Aorta (tissue), 5 donors: ENCODE measurements at regions not wholly inside any gene's neighbourhood (a gene's known extent, or its start where the extent isn't known, plus 50 kb on each side); places are given as distances from the start of the nearest gene placed in this dataset.
"Not testable (repeated sequence)": the region's sequence is repeated elsewhere in the genome, so short reads cannot be mapped to it uniquely, and the experiment has no call there.

Experiments used
- ATAC-seq: fragments of 200-7000 bp; cut with Tn5 transposase; one replicate; pipeline ENCODE4 v1.9.1; 2022; ENCODE audit warnings: moderate library complexity; ENCODE audit not compliant: low FRiP score
- DNase-seq, 2 donors: peaks; one replicate each; pipeline ENCODE4 v3.0.0-alpha.2; 2020
- H3K27ac ChIP-seq, 2 donors: one replicate each; pipeline ENCODE4 v1.5.1; 2013; ENCODE audit warnings: low read length in 2 of 2, mild to moderate bottlenecking in 2 of 2, moderate library complexity in 2 of 2, control low read depth in 1 of 2, inconsistent platforms in 1 of 2, low read depth in 1 of 2
- H3K27me3 ChIP-seq, 2 donors: one replicate each; pipeline ENCODE4 v1.6.1; 2013; ENCODE audit warnings: control low read depth in 1 of 2, low read length in 1 of 2, mild to moderate bottlenecking in 1 of 2, moderate library complexity in 1 of 2; ENCODE audit not compliant: insufficient read depth in 2 of 2, control insufficient read depth in 1 of 2
- H3K36me3 ChIP-seq, 2 donors: one replicate each; pipeline ENCODE4 v1.6.1; 2013; ENCODE audit warnings: control low read depth in 1 of 2, low read length in 1 of 2, mild to moderate bottlenecking in 1 of 2; ENCODE audit not compliant: insufficient read depth in 2 of 2, control insufficient read depth in 1 of 2
- H3K4me1 ChIP-seq, 2 donors: one replicate each; pipeline ENCODE4 v1.6.1; 2013; ENCODE audit warnings: low read length in 2 of 2, control low read depth in 1 of 2, mild to moderate bottlenecking in 1 of 2, moderate library complexity in 1 of 2; ENCODE audit not compliant: insufficient read depth in 2 of 2, control insufficient read depth in 1 of 2
- H3K4me3 ChIP-seq, 2 donors: one replicate each; pipeline ENCODE4 v1.5.1; 2013; ENCODE audit warnings: low read length in 2 of 2, control low read depth in 1 of 2, mild to moderate bottlenecking in 1 of 2
- H3K9me3 ChIP-seq: one replicate; pipeline ENCODE4 v1.6.1; 2013; ENCODE audit warnings: mild to moderate bottlenecking, low read length; ENCODE audit not compliant: control insufficient read depth
- WGBS, 2 donors: extraction: QIAGEN DNeasy Blood & Tissue Kit; methylation state at CpG; one replicate each; pipeline ENCODE4 v1.1.7; 2013; 5-methylcytosine and 5-hydroxymethylcytosine counted together
- intact Hi-C, 2 donors: fragments of 100-400 bp; cut with DNase I; formaldehyde crosslinking; loops; one replicate each; pipeline versions ENCODE4 v1.14.2 to v1.15.0; 2022
- donor health status: healthy with polysubstance abuse.
- donor health status: Bipolar disorder and iron deficiency.
- donor health status: DM: no; HTN: no; CAD: no.
- donor health status: DM: no; HTN: no; CAD: no.
- donor health status: DM: yes; HTN: yes; CAD: no.

DNA sequence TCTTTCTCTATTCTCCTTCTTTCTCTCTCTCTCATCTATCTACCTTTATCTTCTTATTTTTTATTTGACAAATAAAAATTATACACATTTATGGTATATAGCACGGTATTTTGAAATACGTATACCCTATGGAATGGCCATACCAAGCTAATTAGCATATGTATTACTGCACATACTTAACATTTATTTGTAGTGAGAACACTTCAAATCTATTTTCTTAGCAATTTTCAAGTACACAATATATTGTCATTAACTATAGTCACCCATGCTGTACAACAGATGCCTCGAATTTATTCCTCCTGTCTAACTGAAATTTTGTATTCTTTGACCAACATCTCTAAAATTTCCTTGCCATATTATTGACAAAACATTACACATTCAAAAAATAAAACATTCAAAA is 447.1 kb downstream of the MIAT start:
- H3K36me3 ChIP-seq, result no peaks in the 10 kb centered on the region
- no peak overlapping the region for H3K4me3 ChIP-seq
- H3K4me1 ChIP-seq, result peaks cover 8 to 14% of the 10 kb centered on the region in 2 donors
- DNase-seq (no peak), ATAC-seq (no peak)
- no peak overlapping the region for H3K27ac ChIP-seq
- intact Hi-C loops, result no loop called here
- H3K9me3 ChIP-seq, result no peaks in the 10 kb centered on the region
- 62 to 91% methylated on average over 3 of the region's 3 CpGs for WGBS, 2 donors
- H3K27me3 ChIP-seq, result no peaks in the 10 kb centered on the region

DNA sequence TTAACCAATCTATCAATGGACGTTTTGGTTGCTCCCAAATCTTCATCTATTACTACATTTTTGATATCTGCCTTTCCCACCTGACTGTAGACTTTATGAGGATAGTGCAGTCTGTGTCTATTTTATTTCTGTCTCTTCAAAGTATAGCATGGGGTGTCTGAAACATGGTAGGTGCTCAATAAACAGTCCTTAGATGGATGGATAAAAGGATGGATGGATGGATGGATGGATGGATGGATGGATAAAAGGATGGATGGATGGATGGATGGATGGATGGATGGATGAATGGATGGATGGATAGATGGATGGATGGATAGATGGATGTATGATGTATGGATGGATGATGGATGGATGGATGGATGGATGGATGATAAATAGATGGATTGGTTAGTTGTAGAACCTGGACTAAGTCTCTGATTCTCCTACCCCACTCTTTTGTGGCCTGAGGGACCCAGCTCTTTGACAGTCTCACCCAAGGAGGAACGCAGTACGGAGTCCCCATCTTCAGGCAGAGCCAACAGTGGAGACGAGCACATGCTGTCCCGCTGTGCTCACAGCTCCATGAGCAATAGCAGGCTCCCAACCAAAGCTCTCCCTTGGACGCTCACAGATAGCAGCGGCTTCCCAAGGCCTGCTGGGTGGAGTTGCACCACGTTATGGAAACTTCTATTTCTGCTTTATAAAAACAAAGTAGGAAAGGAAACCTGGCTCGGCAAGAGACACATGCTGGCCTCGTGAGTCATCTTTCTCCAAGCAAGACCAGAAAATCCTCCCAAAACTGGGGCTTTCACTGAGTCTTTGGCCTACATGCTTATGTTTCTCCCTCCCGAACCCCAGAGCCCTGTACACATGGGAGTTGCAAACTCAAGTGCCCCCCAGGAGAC is 448.0 kb downstream of the MIAT start:
- DNase-seq, result peak; percentile 82 to 88
- ATAC-seq, result peak; percentile 88
- WGBS, 2 donors, result 12 to 13% methylated on average over 11 of the region's 11 CpGs
- no peaks in the 10 kb centered on the region for H3K36me3 ChIP-seq
- no peaks in the 10 kb centered on the region for H3K27me3 ChIP-seq
- peaks cover 8 to 14% of the 10 kb centered on the region in 2 donors for H3K4me1 ChIP-seq
- H3K4me3 ChIP-seq, result no peak overlapping the region
- H3K9me3 ChIP-seq, result no peaks in the 10 kb centered on the region
- H3K27ac ChIP-seq, result peak overlapping the region; percentile 97
- intact Hi-C loops, result loop anchor here (5.0 kb wide), 3 partner anchors 83 to 218 kb away; no protein-coding TSS in a partner anchor

DNA sequence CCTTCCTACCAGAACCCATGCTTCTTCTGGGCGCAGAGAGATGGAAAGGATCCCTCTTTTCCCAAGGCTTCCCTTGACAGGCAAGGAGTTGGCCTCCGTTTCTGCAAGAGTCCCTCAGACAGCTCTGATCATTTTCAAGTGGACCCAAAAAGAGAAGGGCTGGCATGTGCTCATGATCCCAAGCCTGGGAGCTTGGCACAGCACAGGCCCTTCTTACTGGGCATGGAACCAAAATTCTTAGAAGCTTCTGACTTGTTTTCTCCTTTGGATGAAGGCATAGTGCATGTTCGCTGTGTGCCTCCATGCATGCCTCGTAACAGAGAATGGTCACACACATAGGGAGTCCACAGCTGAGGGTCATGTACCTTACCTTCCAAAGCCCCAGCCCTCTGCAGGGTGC is 449.6 kb downstream of the MIAT start:
- no peak for DNase-seq
- peak; percentile 20 for ATAC-seq

DNA sequence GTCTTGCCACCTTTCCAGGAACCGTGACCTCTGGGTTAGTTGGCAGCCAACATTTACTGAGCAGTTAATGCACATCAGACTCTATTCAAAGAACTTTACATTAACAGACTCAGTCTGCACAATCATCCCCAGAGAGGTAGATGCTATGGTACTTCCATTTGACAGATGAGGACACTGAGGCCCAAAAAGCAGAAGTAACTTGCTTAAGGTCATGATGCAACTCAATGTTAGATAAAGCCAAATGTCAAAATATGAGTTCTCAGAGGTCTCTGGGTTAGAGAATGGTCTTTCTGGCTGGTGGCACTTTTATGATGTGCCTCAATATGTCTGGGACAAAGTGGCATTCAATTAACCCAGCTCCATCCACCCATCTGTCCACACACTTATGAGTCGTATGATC is 450.0 kb downstream of the MIAT start:
- DNase-seq (no peak), ATAC-seq (no peak)
- H3K4me3 ChIP-seq, result no peak overlapping the region
- peaks cover 8 to 14% of the 10 kb centered on the region in 2 donors for H3K4me1 ChIP-seq
- intact Hi-C loops, result loop anchor here (5.0 kb wide), 3 partner anchors 85 to 220 kb away; no protein-coding TSS in a partner anchor
- 43 to 59% methylated on average over 2 of the region's 2 CpGs for WGBS, 2 donors
- no peaks in the 10 kb centered on the region for H3K36me3 ChIP-seq
- H3K27me3 ChIP-seq, result no peaks in the 10 kb centered on the region
- H3K9me3 ChIP-seq, result no peaks in the 10 kb centered on the region
- H3K27ac ChIP-seq, result peak overlapping the region in 1 of 2 donors; percentile 69

More for the DNA sequence above, 449.6 kb downstream of the MIAT start:
- Histone ChIP-seq H3K4me1 (peaks cover 8 to 14% of the 10 kb centered on the region in 2 donors), H3K9me3 (no peaks in the 10 kb centered on the region), H3K4me3 (no peak overlapping the region), H3K27me3 (no peaks in the 10 kb centered on the region), H3K27ac (peak overlapping the region; percentile 69 to 97), H3K36me3 (no peaks in the 10 kb centered on the region)
- intact Hi-C loops, result loop anchor here (5.0 kb wide), 3 partner anchors 85 to 220 kb away; no protein-coding TSS in a partner anchor
- WGBS, 2 donors, result 7 to 10% methylated on average over 4 of the region's 4 CpGs

DNA sequence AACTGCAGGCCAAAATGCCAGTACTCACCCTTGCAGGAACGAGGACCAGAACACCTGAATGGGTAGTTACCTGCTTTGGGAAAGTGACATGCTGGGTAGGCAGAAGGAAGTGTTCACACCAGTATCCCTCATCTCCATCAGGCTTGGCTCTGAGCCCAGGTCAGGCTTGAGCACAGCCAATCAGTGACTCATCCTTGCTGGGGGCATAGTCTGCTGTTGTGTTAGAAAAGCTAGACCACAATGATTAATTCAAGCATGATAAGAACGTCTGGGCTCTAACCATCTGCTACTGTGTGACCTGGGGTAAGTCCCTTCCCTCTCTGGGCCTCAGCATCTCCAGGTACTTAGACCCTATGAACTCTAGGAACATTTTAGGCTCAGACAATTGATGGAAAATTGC is 450.4 kb downstream of the MIAT start:
- ATAC-seq (peak; percentile 49), DNase-seq (peak; percentile 86 to 92)
- H3K4me1 ChIP-seq, result peaks cover 8 to 13% of the 10 kb centered on the region in 2 donors
- H3K9me3 ChIP-seq, result no peaks in the 10 kb centered on the region
- WGBS, 2 donors, result 45 to 48% methylated on average over 2 of the region's 2 CpGs
- H3K27me3 ChIP-seq, result no peaks in the 10 kb centered on the region
- no peak overlapping the region for H3K4me3 ChIP-seq
- peak overlapping the region in 1 of 2 donors; percentile 69 for H3K27ac ChIP-seq
- no peaks in the 10 kb centered on the region for H3K36me3 ChIP-seq
- intact Hi-C loops, result loop anchor here (5.0 kb wide), 3 partner anchors 86 to 221 kb away; no protein-coding TSS in a partner anchor

DNA sequence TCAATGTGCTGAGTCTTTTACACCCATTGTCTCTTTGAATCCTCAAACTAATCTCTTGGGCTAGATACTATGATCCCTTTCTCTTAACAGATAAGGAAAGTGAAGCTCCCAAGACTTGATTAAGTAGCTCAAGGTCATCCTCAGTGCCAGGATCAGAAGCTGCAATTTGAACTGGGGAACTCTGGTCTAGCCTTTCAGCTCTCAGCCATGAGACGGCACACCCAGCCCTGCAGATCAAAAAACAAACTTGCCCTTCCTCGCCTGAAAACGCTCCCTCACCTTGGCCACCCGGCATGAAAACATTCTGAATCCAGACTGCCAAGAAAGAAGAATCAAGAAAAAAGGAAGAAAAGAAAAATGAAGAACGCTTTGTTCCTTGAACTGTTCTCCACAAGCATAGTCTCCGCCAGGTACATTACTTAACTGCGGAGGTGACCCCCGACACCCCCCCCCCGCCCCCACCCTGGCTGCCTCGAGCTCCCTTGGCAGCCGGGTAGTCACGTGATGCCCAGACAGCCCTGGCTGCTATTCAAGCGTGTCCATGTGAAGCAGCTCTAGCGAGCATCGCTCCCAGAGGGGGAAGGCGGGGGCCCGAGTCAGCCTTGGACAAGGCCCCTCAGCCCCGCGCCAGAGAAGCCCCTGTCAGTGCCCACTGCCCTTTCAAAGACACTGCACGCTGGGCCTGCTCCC is 451.2 kb downstream of the MIAT start:
- DNase-seq, result peak; percentile 75 to 87
- WGBS, 2 donors, result 4 to 5% methylated on average over 20 of the region's 20 CpGs
- peak; percentile 54 for ATAC-seq
- Histone ChIP-seq H3K9me3 (no peaks in the 10 kb centered on the region), H3K27me3 (no peaks in the 10 kb centered on the region), H3K4me1 (peaks cover 8 to 11% of the 10 kb centered on the region in 2 donors), H3K4me3 (no peak overlapping the region), H3K27ac (peak overlapping the region in 1 of 2 donors; percentile 66), H3K36me3 (no peaks in the 10 kb centered on the region)
- intact Hi-C loops, result loop anchor here (5.0 kb wide), 3 partner anchors 86 to 221 kb away; no protein-coding TSS in a partner anchor

DNA sequence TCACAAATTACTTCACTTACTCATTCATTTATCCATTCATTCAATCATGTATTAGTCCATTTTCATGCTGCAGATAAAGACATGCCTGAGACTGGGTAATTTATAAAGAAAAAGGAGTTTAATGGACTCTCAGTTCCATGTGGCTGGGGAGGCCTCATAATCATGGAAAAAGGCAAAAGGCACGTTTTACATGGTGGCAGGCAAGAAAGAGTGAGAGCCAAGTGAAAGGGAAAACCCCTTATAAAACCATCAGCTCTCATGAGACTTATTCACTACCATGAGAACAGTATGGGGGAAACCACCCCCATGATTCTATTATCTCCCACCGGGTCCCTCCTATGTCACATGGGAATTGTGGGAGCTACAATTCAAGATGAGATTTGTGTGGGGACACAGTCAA is 452.0 kb downstream of the MIAT start:
- not testable (repeated sequence) for H3K27ac ChIP-seq, DNase-seq, H3K4me3 ChIP-seq, H3K27me3 ChIP-seq, ATAC-seq, H3K36me3 ChIP-seq, H3K9me3 ChIP-seq
- intact Hi-C loops, result loop anchor here (5.0 kb wide), 3 partner anchors 87 to 222 kb away; no protein-coding TSS in a partner anchor
- H3K4me1 ChIP-seq, result peaks cover 8 to 11% of the 10 kb centered on the region in 2 donors
- WGBS, 2 donors, result 78 to 86% methylated on average over 2 of the region's 2 CpGs

DNA sequence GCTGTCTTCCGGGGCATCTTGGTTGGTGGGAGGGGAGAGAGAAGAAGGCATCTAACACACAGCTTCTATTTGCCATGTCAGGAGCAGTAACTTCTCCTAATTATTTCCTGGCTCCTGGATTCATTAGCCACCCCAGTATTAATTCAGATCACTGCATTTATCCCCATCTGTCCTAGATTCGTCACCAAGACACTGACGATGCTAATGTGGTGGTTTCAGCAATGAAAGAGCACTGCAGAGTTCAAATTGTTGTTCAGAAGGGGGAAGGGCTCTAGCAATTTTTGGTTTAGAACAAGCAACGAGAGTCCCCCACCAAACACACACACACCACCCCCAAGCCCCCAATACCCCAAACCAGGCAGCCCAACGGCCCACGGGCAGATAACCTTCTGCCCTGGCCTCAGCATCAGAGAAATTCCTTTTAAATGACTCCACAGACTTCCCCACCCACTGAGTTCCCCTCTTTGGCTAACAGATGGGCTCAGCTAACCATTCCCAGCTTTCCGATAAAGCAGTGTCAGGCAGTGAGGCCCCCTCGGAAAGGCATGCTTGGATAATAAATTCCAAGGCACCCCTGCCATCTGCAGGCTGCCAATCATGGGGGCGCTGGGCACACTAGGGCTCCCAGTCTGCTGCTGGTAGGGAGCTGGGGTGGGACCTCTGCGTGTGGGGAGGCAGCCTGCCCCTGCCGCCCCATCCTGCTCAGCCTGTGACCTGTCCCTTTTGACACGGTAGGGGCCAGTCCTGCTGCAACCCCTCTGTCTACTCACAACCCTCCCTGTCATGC is 453.5 kb downstream of the MIAT start:
- no peaks in the 10 kb centered on the region for H3K9me3 ChIP-seq
- intact Hi-C loops, result loop anchor here in 1 of 2 donors (5.0 kb wide), 1 partner anchor 354 kb away; no protein-coding TSS in a partner anchor
- ATAC-seq (no peak), DNase-seq (no peak)
- H3K4me3 ChIP-seq, result no peak overlapping the region
- H3K27ac ChIP-seq, result no peak overlapping the region
- H3K36me3 ChIP-seq, result no peaks in the 10 kb centered on the region
- 35% methylated on average over 12 of the region's 12 CpGs for WGBS, 2 donors
- no peaks in the 10 kb centered on the region for H3K27me3 ChIP-seq
- peaks cover 8 to 11% of the 10 kb centered on the region in 2 donors for H3K4me1 ChIP-seq
